Kidney (tissue), 13 donors: ENCODE measurements at regions not wholly inside any gene's neighbourhood (a gene's known extent, or its start where the extent isn't known, plus 50 kb on each side); places are given as distances from the start of the nearest gene placed in this dataset.

Experiments used
- DNase-seq, 5 donors: peaks; one replicate each; pipeline ENCODE4 v3.0.0-alpha.2; 2013 to 2020
- FAIRE-seq: peaks from 2 replicates; lab custom pipeline; 2012; peaks lifted over from hg19 to GRCh38; lab: Jason Lieb, UNC
- H3K27ac ChIP-seq, 2 donors: one replicate each; pipeline ENCODE4 v1.7.0; 2013; ENCODE audit warnings: low read depth in 2 of 2, low read length in 2 of 2, inconsistent platforms in 1 of 2
- H3K27me3 ChIP-seq: one replicate; pipeline ENCODE4 v1.7.1; 2013; ENCODE audit warnings: low read length, inconsistent platforms; ENCODE audit not compliant: control insufficient read depth, insufficient read depth
- H3K36me3 ChIP-seq, 3 donors: one replicate each; pipeline versions ENCODE4 v1.7.0 to v1.7.1; 2013; ENCODE audit warnings: low read length in 3 of 3, control low read depth in 1 of 3, inconsistent platforms in 1 of 3; ENCODE audit not compliant: insufficient read depth in 3 of 3, control insufficient read depth in 2 of 3
- H3K4me1 ChIP-seq, 3 donors: one replicate each; pipeline versions ENCODE4 v1.7.0 to v1.7.1; 2013; ENCODE audit warnings: low read length in 3 of 3, inconsistent platforms in 1 of 3, low read depth in 1 of 3; ENCODE audit not compliant: control insufficient read depth in 2 of 3, insufficient read depth in 2 of 3
- H3K4me3 ChIP-seq, 3 donors: one replicate each; pipeline versions ENCODE4 v1.7.0 to v1.8.1; 2013; ENCODE audit warnings: low read length in 3 of 3, control low read depth in 1 of 3, inconsistent platforms in 1 of 3
- H3K9ac ChIP-seq, 3 donors: one replicate each; pipeline versions ENCODE4 v1.7.0 to v1.7.1; 2013; ENCODE audit warnings: low read length in 3 of 3, control low read depth in 1 of 3, inconsistent platforms in 1 of 3
- H3K9me3 ChIP-seq, 3 donors: one replicate each; pipeline versions ENCODE4 v1.7.0 to v1.7.1; 2013; ENCODE audit warnings: low read length in 3 of 3, control low read depth in 1 of 3, inconsistent platforms in 1 of 3; ENCODE audit not compliant: control insufficient read depth in 2 of 3, insufficient read depth in 1 of 3
- CTCF ChIP-seq: IDR thresholded peaks from 3 replicates; pipeline ENCODE4 v1.5.1; 2012; ENCODE audit warnings: mild to moderate bottlenecking, moderate library complexity, borderline replicate concordance; ENCODE audit not compliant: insufficient read depth; ENCODE audit errors: extremely low read depth
- intact Hi-C: fragments of 100-400 bp; cut with DNase I; formaldehyde crosslinking; loops from one replicate; pipeline ENCODE4 v1.11.1; 2022
- donor health status: control.
- donor health status: control.
- donor health status: control.
- donor health status: control.
- donor health status: control.
- donor health status: DM: yes; HTN: yes; CAD: no.
- donor health status: Normal renal cell carcinoma (clear cell type).

- no peaks in the 10 kb centered on the region for H3K27me3 ChIP-seq
- FAIRE-seq (no peak), DNase-seq (no peak)
- no peaks in the 10 kb centered on the region for H3K4me1 ChIP-seq
- no peak overlapping the region for H3K27ac ChIP-seq
- no peaks in the 10 kb centered on the region for H3K9me3 ChIP-seq
- no peaks in the 10 kb centered on the region for H3K36me3 ChIP-seq
- intact Hi-C loops = no loop called here
- no peak overlapping the region for H3K4me3 ChIP-seq
- no peak overlapping the region for H3K9ac ChIP-seq
- no peak for TF ChIP-seq CTCF
These were observed 67.0 kb upstream of the MTNR1B start for GRCh38 chr11:92902417-92902816.

GRCh38 chr11:92907671-92908070, 61.8 kb upstream of the MTNR1B start:
- Histone ChIP-seq H3K4me3 (no peak overlapping the region), H3K27me3 (no peaks in the 10 kb centered on the region), H3K9ac (no peak overlapping the region), H3K36me3 (no peaks in the 10 kb centered on the region), H3K27ac (no peak overlapping the region), H3K9me3 (no peaks in the 10 kb centered on the region), H3K4me1 (no peaks in the 10 kb centered on the region)
- FAIRE-seq (no peak), DNase-seq (no peak)
- no peak for TF ChIP-seq CTCF
- intact Hi-C loops = no loop called here

- intact Hi-C loops = no loop called here
- FAIRE-seq (no peak), DNase-seq (no peak)
- no peak overlapping the region for H3K9ac ChIP-seq
- no peak overlapping the region for H3K4me3 ChIP-seq
- no peaks in the 10 kb centered on the region for H3K9me3 ChIP-seq
- no peak overlapping the region for H3K27ac ChIP-seq
- no peaks in the 10 kb centered on the region for H3K4me1 ChIP-seq
- no peak for TF ChIP-seq CTCF
- H3K36me3 ChIP-seq = no peaks in the 10 kb centered on the region
- H3K27me3 ChIP-seq = no peaks in the 10 kb centered on the region
These were observed 60.2 kb upstream of the MTNR1B start for GRCh38 chr11:92909214-92909613.

- DNase-seq (no peak), FAIRE-seq (no peak)
- H3K9me3 ChIP-seq = no peaks in the 10 kb centered on the region
- H3K4me1 ChIP-seq = no peaks in the 10 kb centered on the region
- H3K27ac ChIP-seq = no peak overlapping the region
- no peak for TF ChIP-seq CTCF
- H3K36me3 ChIP-seq = no peaks in the 10 kb centered on the region
- H3K4me3 ChIP-seq = no peak overlapping the region
- intact Hi-C loops = no loop called here
- no peak overlapping the region for H3K9ac ChIP-seq
- no peaks in the 10 kb centered on the region for H3K27me3 ChIP-seq
These were observed 58.0 kb upstream of the MTNR1B start for GRCh38 chr11:92911478-92911877.
